ENCODE measurements at regions not wholly inside any gene's neighbourhood (a gene's known extent, or its start where the extent isn't known, plus 50 kb on each side); places are given as distances from the start of the nearest gene placed in this dataset.
"Not testable (repeated sequence)": the region's sequence is repeated elsewhere in the genome, so short reads cannot be mapped to it uniquely, and the experiment has no call there.

DNA sequence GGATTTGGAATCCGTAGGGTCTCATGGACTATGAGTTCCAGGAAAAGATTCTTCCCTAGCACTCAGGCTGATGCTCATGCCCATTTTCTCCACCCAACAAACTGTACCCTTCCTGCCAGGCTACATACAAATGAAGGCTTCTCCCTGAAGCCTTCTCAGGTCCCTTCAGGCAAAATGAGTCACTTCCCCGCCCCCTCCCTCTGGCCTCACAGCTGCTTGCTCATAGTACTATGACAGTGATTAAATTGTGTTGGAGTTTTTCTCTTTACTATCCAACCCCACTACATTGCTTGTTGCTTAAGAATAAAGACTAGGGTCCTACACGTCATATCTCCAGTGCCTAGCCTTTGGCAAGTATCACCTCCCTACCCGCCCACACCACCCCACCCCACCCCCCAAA is 207.6 kb upstream of the NFIA start:
- no peak overlapping the region for H3K27ac ChIP-seq (ENCODE audit: low read depth in 1 of 3, low read length in 2 of 3)
- WGBS, 3 donors = 71 to 83% (median 75%) methylated on average over 4 of the region's 4 CpGs
- no peaks in the 10 kb centered on the region for H3K9me3 ChIP-seq (ENCODE audit: control insufficient read depth in 2 of 2, insufficient read depth in 1 of 2, low read depth in 1 of 2, low read length in 1 of 2)
- FAIRE-seq (no peak), DNase-seq (peak in 1 of 2 donors; percentile 22)
- H3K27me3 ChIP-seq (ENCODE audit: control insufficient read depth in 3 of 3, insufficient read depth in 3 of 3, low read length in 3 of 3) = no peaks in the 10 kb centered on the region
- peaks cover 0 to 4% (median 0%) of the 10 kb centered on the region in 3 donors for H3K4me1 ChIP-seq (ENCODE audit: control insufficient read depth in 3 of 3, insufficient read depth in 2 of 3, low read depth in 1 of 3, low read length in 2 of 3)
- no peaks in the 10 kb centered on the region for H3K36me3 ChIP-seq (ENCODE audit: control insufficient read depth in 3 of 3, insufficient read depth in 2 of 3, low read depth in 1 of 3, low read length in 3 of 3)
- no peak overlapping the region for H3K4me3 ChIP-seq (ENCODE audit: low read depth in 1 of 3, low read length in 3 of 3)

- not testable (repeated sequence) for H3K27ac ChIP-seq (ENCODE audit: low read depth in 1 of 3, low read length in 2 of 3); H3K4me1 ChIP-seq (ENCODE audit: control insufficient read depth in 3 of 3, insufficient read depth in 2 of 3, low read depth in 1 of 3, low read length in 2 of 3); H3K9me3 ChIP-seq (ENCODE audit: control insufficient read depth in 2 of 2, insufficient read depth in 1 of 2, low read depth in 1 of 2, low read length in 1 of 2); H3K27me3 ChIP-seq (ENCODE audit: control insufficient read depth in 3 of 3, insufficient read depth in 3 of 3, low read length in 3 of 3); H3K4me3 ChIP-seq (ENCODE audit: low read depth in 1 of 3, low read length in 3 of 3); H3K36me3 ChIP-seq (ENCODE audit: control insufficient read depth in 3 of 3, insufficient read depth in 2 of 3, low read depth in 1 of 3, low read length in 3 of 3); DNase-seq; FAIRE-seq
- 90 to 93% (median 93%) methylated on average over 18 of the region's 18 CpGs for WGBS, 3 donors
These were observed 209.0 kb upstream of the NFIA start for GRCh38 chr1:60873396-60873795.

GRCh38 chr1:60872426-60873054 is 209.8 kb upstream of the NFIA start:
- no peak for DNase-seq
- Histone ChIP-seq H3K4me3 (ENCODE audit: low read depth in 1 of 3, low read length in 3 of 3) (no peak overlapping the region), H3K27me3 (ENCODE audit: control insufficient read depth in 3 of 3, insufficient read depth in 3 of 3, low read length in 3 of 3) (no peaks in the 10 kb centered on the region), H3K36me3 (ENCODE audit: control insufficient read depth in 3 of 3, insufficient read depth in 2 of 3, low read depth in 1 of 3, low read length in 3 of 3) (no peaks in the 10 kb centered on the region), H3K4me1 (ENCODE audit: control insufficient read depth in 3 of 3, insufficient read depth in 2 of 3, low read depth in 1 of 3, low read length in 2 of 3) (peaks cover 0 to 9% (median 0%) of the 10 kb centered on the region in 3 donors), H3K27ac (ENCODE audit: low read depth in 1 of 3, low read length in 2 of 3) (no peak overlapping the region), H3K9me3 (ENCODE audit: control insufficient read depth in 2 of 2, insufficient read depth in 1 of 2, low read depth in 1 of 2, low read length in 1 of 2) (no peaks in the 10 kb centered on the region)
- 69 to 88% (median 86%) methylated on average over 8 of the region's 8 CpGs for WGBS, 3 donors
- FAIRE-seq = no peak

DNA sequence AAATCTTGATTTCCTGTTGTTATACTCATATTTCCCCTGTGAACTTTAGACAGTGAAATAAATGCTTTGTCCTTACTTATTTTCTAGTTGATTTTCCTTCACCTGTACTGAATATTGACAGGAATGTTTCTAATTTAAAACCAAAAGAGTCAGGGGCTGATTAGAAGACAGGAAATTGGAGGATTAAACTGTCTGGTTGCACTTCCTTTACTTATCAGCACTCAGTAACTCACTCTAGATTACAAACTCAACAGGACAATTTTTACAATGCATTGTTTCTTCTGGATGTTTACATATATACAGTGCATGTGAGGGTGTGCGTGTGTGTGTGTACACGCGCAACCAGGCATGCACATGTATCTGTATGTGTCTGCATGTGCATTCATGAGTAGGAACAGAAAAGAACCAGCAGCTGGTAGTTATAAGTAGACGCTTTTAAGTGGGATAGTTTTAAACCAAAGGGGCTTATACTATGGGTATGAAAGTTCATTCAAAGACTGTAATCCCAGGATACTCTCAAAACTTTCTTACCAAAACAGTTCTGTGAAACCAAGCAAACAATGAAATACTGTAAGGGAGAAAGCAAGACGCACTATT is 212.0 kb upstream of the NFIA start:
- DNase-seq = peak in 1 of 2 donors; percentile 14
- WGBS, 3 donors = 47 to 55% (median 53%) methylated on average over 5 of the region's 5 CpGs

DNA sequence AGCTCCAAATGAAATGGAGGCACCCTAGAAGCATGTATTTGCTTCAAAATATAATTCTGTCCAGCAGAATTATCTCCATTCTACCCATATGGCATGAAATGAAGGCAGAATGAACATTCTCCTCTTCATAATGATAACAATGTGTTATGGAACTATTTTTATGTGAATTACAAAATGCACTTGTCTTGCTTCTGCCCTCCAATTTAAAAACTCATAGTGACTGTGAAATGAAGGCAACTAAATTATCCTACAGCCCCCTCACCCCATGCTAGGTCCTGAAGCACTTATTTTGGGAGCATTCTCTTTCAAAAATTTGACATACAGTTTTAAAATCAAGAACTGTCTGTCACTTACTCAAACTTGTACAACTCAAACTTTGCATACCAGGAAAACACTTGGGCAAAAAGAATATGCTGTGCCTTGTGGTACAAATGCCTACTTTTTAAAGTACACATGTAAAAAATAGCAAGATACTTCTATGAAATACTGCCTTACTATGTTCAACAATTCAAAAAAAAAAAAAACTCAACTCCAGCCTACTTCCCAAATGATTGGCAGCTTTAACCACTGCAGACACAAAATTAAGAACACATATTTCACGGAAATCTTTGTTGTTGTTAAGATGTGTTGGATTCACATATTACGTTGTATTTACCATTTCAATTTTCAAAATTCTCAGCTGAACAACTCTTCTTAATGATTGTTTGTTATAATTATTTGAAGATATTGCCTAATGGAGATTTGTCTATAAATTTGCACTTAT is 213.3 kb upstream of the NFIA start:
- Histone ChIP-seq H3K27me3 (ENCODE audit: control insufficient read depth in 3 of 3, insufficient read depth in 3 of 3, low read length in 3 of 3) (no peaks in the 10 kb centered on the region), H3K36me3 (ENCODE audit: control insufficient read depth in 3 of 3, insufficient read depth in 2 of 3, low read depth in 1 of 3, low read length in 3 of 3) (no peaks in the 10 kb centered on the region), H3K4me3 (ENCODE audit: low read depth in 1 of 3, low read length in 3 of 3) (no peak overlapping the region), H3K4me1 (ENCODE audit: control insufficient read depth in 3 of 3, insufficient read depth in 2 of 3, low read depth in 1 of 3, low read length in 2 of 3) (peaks cover 0 to 21% (median 0%) of the 10 kb centered on the region in 3 donors), H3K27ac (ENCODE audit: low read depth in 1 of 3, low read length in 2 of 3) (no peak overlapping the region), H3K9me3 (ENCODE audit: control insufficient read depth in 2 of 2, insufficient read depth in 1 of 2, low read depth in 1 of 2, low read length in 1 of 2) (no peaks in the 10 kb centered on the region)
- FAIRE-seq = no peak
- WGBS, 3 donors = 87 to 95% (median 90%) methylated on average over 2 of the region's 2 CpGs
- DNase-seq = no peak

More for the DNA sequence above, 212.0 kb upstream of the NFIA start:
- FAIRE-seq = no peak
- H3K4me3 ChIP-seq (ENCODE audit: low read depth in 1 of 3, low read length in 3 of 3) = no peak overlapping the region
- no peaks in the 10 kb centered on the region for H3K36me3 ChIP-seq (ENCODE audit: control insufficient read depth in 3 of 3, insufficient read depth in 2 of 3, low read depth in 1 of 3, low read length in 3 of 3)
- H3K4me1 ChIP-seq (ENCODE audit: control insufficient read depth in 3 of 3, insufficient read depth in 2 of 3, low read depth in 1 of 3, low read length in 2 of 3) = peaks cover 0 to 21% (median 0%) of the 10 kb centered on the region in 3 donors
- H3K9me3 ChIP-seq (ENCODE audit: control insufficient read depth in 2 of 2, insufficient read depth in 1 of 2, low read depth in 1 of 2, low read length in 1 of 2) = no peaks in the 10 kb centered on the region
- H3K27me3 ChIP-seq (ENCODE audit: control insufficient read depth in 3 of 3, insufficient read depth in 3 of 3, low read length in 3 of 3) = no peaks in the 10 kb centered on the region
- H3K27ac ChIP-seq (ENCODE audit: low read depth in 1 of 3, low read length in 2 of 3) = no peak overlapping the region

DNA sequence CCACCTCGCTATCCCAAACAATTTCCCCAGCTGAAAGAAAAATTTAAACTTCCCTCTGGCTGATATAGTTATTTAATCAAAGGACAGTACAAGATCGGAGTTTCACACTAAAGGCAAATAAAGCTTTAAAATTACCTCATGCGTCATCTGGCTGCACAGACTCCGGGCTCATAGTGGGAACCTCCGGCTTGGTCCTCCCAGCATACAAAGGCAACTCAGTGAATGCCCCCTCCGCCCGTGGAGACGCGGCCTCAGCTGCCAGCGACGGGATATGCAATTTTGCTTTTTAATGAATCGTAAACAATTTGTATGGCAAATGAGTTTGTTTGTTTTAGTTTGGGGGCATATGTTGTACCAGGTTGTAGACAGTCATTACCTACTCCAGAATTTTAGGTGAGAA is 214.6 kb upstream of the NFIA start:
- H3K4me3 ChIP-seq (ENCODE audit: low read depth in 1 of 3, low read length in 3 of 3) = no peak overlapping the region
- no peak for FAIRE-seq
- no peaks in the 10 kb centered on the region for H3K27me3 ChIP-seq (ENCODE audit: control insufficient read depth in 3 of 3, insufficient read depth in 3 of 3, low read length in 3 of 3)
- no peak for DNase-seq
- WGBS, 3 donors = 84 to 91% (median 87%) methylated on average over 12 of the region's 12 CpGs
- peaks cover 0 to 21% (median 0%) of the 10 kb centered on the region in 3 donors for H3K4me1 ChIP-seq (ENCODE audit: control insufficient read depth in 3 of 3, insufficient read depth in 2 of 3, low read depth in 1 of 3, low read length in 2 of 3)
- H3K9me3 ChIP-seq (ENCODE audit: control insufficient read depth in 2 of 2, insufficient read depth in 1 of 2, low read depth in 1 of 2, low read length in 1 of 2) = no peaks in the 10 kb centered on the region
- H3K27ac ChIP-seq (ENCODE audit: low read depth in 1 of 3, low read length in 2 of 3) = peak overlapping the region in 1 of 3 donors; percentile 61
- no peaks in the 10 kb centered on the region for H3K36me3 ChIP-seq (ENCODE audit: control insufficient read depth in 3 of 3, insufficient read depth in 2 of 3, low read depth in 1 of 3, low read length in 3 of 3)

DNA sequence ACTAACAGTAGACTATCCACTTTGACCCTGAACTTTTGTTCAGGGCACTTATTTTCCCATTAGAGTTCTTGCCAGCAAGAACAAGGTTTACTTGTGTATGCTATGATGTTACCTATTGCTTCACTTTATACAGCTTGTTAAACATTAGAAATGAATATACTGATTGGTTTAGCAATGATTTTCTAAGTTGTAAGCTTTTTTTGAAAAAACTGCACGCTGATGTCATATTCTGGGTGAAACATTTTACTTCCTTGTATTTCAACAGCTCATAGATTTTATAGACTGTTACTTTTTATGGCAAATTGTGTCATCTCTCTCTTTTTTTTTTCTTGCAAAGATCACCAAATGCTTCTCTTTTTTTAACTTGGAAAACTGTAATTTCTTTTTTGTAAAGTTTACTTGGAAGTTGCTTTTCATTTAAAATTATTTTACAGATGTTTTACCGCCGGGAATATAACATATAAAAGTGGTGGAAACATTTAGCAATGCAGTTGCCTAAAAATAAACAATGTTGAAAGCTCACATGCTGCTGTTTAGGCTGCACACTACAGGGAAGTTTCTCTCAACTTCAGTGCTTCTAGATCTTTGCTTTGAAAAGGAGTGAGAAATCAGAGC is 215.3 kb upstream of the NFIA start:
- Histone ChIP-seq H3K9me3 (ENCODE audit: control insufficient read depth in 2 of 2, insufficient read depth in 1 of 2, low read depth in 1 of 2, low read length in 1 of 2) (no peaks in the 10 kb centered on the region), H3K36me3 (ENCODE audit: control insufficient read depth in 3 of 3, insufficient read depth in 2 of 3, low read depth in 1 of 3, low read length in 3 of 3) (no peaks in the 10 kb centered on the region), H3K27ac (ENCODE audit: low read depth in 1 of 3, low read length in 2 of 3) (peak overlapping the region in 1 of 3 donors; percentile 61), H3K4me3 (ENCODE audit: low read depth in 1 of 3, low read length in 3 of 3) (no peak overlapping the region), H3K4me1 (ENCODE audit: control insufficient read depth in 3 of 3, insufficient read depth in 2 of 3, low read depth in 1 of 3, low read length in 2 of 3) (peaks cover 0 to 21% (median 0%) of the 10 kb centered on the region in 3 donors), H3K27me3 (ENCODE audit: control insufficient read depth in 3 of 3, insufficient read depth in 3 of 3, low read length in 3 of 3) (no peaks in the 10 kb centered on the region)
- peak; percentile 94 for FAIRE-seq
- 10 to 28% (median 21%) methylated on average over 3 of the region's 3 CpGs for WGBS, 3 donors
- peak; percentile 48 to 89 for DNase-seq

- no peak for FAIRE-seq
- H3K27me3 ChIP-seq (ENCODE audit: control insufficient read depth in 3 of 3, insufficient read depth in 3 of 3, low read length in 3 of 3) = no peaks in the 10 kb centered on the region
- peak overlapping the region in 1 of 3 donors; percentile 61 for H3K27ac ChIP-seq (ENCODE audit: low read depth in 1 of 3, low read length in 2 of 3)
- no peaks in the 10 kb centered on the region for H3K9me3 ChIP-seq (ENCODE audit: control insufficient read depth in 2 of 2, insufficient read depth in 1 of 2, low read depth in 1 of 2, low read length in 1 of 2)
- DNase-seq = no peak
- no peak overlapping the region for H3K4me3 ChIP-seq (ENCODE audit: low read depth in 1 of 3, low read length in 3 of 3)
- 24 to 55% (median 31%) methylated on average over 13 of the region's 13 CpGs for WGBS, 3 donors
- H3K36me3 ChIP-seq (ENCODE audit: control insufficient read depth in 3 of 3, insufficient read depth in 2 of 3, low read depth in 1 of 3, low read length in 3 of 3) = no peaks in the 10 kb centered on the region
- peaks cover 0 to 21% (median 0%) of the 10 kb centered on the region in 3 donors for H3K4me1 ChIP-seq (ENCODE audit: control insufficient read depth in 3 of 3, insufficient read depth in 2 of 3, low read depth in 1 of 3, low read length in 2 of 3)
These were observed 216.0 kb upstream of the NFIA start for GRCh38 chr1:60866226-60866900.
